AG09309 (cell line): ENCODE measurements at regions not wholly inside any gene's neighbourhood (a gene's known extent, or its start where the extent isn't known, plus 50 kb on each side); places are given as distances from the start of the nearest gene placed in this dataset.

Experiments used
- DNase-seq: peaks from one replicate; pipeline ENCODE4 v3.0.0-alpha.2; 2010; ENCODE audit warnings: low read depth
- H3K4me3 ChIP-seq: 2 replicates; pipeline ENCODE4 v1.5.1; 2011; ENCODE audit warnings: mild to moderate bottlenecking, low read depth, low read length, moderate library complexity; ENCODE audit not compliant: control insufficient read depth
- TF ChIP-seq, protein P1 (sequence below): IDR thresholded peaks from 2 replicates; pipeline ENCODE4 v1.5.1; 2011; ENCODE audit warnings: mild to moderate bottlenecking, low read depth, low read length, inconsistent platforms; ENCODE audit not compliant: insufficient read depth, control insufficient read depth; ENCODE audit errors: missing control alignments

DNA sequence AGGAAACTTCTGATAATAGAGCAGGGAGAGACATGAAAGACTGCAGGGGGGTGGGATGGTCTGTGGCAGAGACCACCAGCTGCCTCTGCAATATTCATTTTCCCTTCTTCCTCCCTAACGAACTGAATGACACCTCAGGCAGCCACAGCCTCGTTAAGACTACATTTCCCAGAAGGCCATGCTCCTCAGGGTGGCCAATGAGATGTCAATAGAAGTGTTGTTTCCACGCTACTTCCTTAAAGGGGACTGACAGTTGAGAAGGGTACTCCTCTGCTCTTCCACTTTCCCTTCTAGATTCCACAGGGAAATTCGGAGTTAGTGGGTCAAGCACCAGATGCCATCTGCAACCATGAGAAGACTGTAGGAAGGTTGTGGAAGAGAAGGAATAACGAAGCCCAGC, 52.0 kb upstream of the DAPK1 start:
- TF ChIP-seq, protein P1, sequence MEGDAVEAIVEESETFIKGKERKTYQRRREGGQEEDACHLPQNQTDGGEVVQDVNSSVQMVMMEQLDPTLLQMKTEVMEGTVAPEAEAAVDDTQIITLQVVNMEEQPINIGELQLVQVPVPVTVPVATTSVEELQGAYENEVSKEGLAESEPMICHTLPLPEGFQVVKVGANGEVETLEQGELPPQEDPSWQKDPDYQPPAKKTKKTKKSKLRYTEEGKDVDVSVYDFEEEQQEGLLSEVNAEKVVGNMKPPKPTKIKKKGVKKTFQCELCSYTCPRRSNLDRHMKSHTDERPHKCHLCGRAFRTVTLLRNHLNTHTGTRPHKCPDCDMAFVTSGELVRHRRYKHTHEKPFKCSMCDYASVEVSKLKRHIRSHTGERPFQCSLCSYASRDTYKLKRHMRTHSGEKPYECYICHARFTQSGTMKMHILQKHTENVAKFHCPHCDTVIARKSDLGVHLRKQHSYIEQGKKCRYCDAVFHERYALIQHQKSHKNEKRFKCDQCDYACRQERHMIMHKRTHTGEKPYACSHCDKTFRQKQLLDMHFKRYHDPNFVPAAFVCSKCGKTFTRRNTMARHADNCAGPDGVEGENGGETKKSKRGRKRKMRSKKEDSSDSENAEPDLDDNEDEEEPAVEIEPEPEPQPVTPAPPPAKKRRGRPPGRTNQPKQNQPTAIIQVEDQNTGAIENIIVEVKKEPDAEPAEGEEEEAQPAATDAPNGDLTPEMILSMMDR: no peak
- DNase-seq: no peak
- H3K4me3 ChIP-seq: no peak overlapping the region

- DNase-seq: no peak
- TF ChIP-seq, protein P1: no peak
Observed at GRCh38 chr9:87446527-87446926, 51.1 kb upstream of the DAPK1 start.

DNA sequence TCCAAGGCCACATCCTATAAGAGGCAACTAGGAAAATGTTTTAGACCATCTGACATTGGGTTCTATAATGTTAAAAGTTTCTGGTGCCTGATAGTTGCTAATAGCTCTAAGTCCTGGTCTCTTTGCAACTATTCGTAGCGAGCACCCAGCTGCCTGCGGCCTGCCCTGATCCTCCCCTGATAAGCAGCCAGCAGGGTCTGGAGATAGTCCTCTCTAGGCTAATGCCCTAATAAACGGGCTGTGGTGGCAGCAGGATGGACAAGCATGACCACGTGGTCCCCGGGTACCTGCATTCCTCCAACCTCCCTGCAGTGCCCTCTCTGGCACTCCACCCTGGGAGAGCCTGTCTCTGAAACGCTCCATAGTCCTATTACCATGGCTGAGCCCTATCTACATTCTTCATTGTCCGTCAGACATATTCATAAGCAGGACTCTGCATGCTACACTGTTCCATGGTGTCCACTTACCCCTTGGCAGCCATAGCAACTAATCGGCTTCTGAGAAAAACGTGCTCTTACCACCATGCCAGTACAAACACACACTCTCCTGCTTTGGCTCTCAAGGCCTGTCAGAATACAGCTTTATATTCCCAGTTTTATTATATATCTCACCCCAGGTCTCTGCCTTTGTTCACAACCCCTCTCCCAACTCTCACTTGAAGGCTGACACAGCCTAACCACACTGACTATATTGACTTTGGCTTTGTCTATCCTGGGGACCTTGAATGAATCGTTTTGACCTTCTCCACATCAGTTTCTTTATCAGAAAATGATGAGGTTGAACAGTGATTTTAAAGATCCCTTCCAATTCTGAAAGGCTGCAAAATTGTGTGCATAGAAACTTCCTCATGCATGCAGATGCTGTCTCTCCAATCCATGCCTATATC, 49.9 kb upstream of the DAPK1 start:
- no peak overlapping the region for H3K4me3 ChIP-seq
- TF ChIP-seq, protein P1: no peak
- DNase-seq: no peak

More at GRCh38 chr9:87446527-87446926, 51.1 kb upstream of the DAPK1 start:
- H3K4me3 ChIP-seq: no peak overlapping the region
